H1 (cell line): ENCODE measurements at regions not wholly inside any gene's neighbourhood (a gene's known extent, or its start where the extent isn't known, plus 50 kb on each side); places are given as distances from the start of the nearest gene placed in this dataset.

ENCODE experiments used
- CTCF ChIA-PET: fragments of 300-600 bp; sonication (Branson Sonifier 250); formaldehyde crosslinking; loops from one replicate; lab custom pipeline; 2021; ENCODE audit not compliant: partially characterized antibody; lab: Charles Lee
- POLR2A ChIA-PET: fragments of 300-600 bp; sonication (Branson Sonifier 250); formaldehyde crosslinking; loops from one replicate; lab custom pipeline; 2021; ENCODE audit warnings: inconsistent platforms; ENCODE audit not compliant: partially characterized antibody; lab: Charles Lee
- DNase-seq, 2 experiments: peaks; one replicate each; pipeline versions ENCODE4 v3.0.0 to v3.0.0-alpha.2; 2010 to 2022; ENCODE audit warnings: low spot score in 2 of 2, low read depth in 1 of 2, mixed read lengths in 1 of 2
- FAIRE-seq: peaks from 2 replicates; lab custom pipeline; 2011; peaks lifted over from hg19 to GRCh38; lab: Jason Lieb, UNC
- H2AFZ ChIP-seq: 2 replicates; pipeline ENCODE4 v1.8.1; 2012; ENCODE audit warnings: low read length, inconsistent platforms
- H2AK5ac ChIP-seq: 2 replicates; pipeline ENCODE4 v1.6.1; 2013; ENCODE audit warnings: low read depth, low read length
- H2BK120ac ChIP-seq: replicated peaks from 2 replicates; pipeline ENCODE3; 2013; ENCODE audit warnings: low read depth, low read length, inconsistent platforms
- H2BK12ac ChIP-seq: 2 replicates; pipeline ENCODE4 v1.6.1; 2013; ENCODE audit warnings: low read depth, low read length
- H2BK15ac ChIP-seq: 2 replicates; pipeline ENCODE4 v1.6.1; 2013; ENCODE audit warnings: low read length
- H2BK20ac ChIP-seq: 2 replicates; pipeline ENCODE4 v1.6.1; 2013; ENCODE audit warnings: low read length
- H2BK5ac ChIP-seq: 2 replicates; pipeline ENCODE4 v1.6.1; 2013; ENCODE audit warnings: low read depth, low read length
- H3K14ac ChIP-seq: 2 replicates; pipeline ENCODE4 v1.6.1; 2013; ENCODE audit warnings: inconsistent platforms; ENCODE audit not compliant: insufficient read length
- H3K18ac ChIP-seq: 2 replicates; pipeline ENCODE4 v1.6.1; 2013; ENCODE audit warnings: low read length; ENCODE audit errors: extremely low read depth
- H3K23ac ChIP-seq: 2 replicates; pipeline ENCODE4 v1.6.1; 2013; ENCODE audit warnings: inconsistent platforms; ENCODE audit not compliant: insufficient read length
- H3K23me2 ChIP-seq: 2 replicates; pipeline ENCODE4 v1.6.1; 2013; ENCODE audit warnings: low read depth, low read length
- H3K27ac ChIP-seq: 2 replicates; pipeline ENCODE4 v1.6.1; 2011; ENCODE audit warnings: low read depth, low read length, inconsistent platforms
- H3K27me3 ChIP-seq, 4 experiments: replicated peaks in 1 of 4; 1 replicate in 1 of 4; 2 replicates in 3 of 4; pipeline versions ENCODE4 v1.6.1 to v1.8.1; 2011 to 2013; ENCODE audit warnings: low read length in 3 of 4, mild to moderate bottlenecking in 3 of 4, inconsistent platforms in 2 of 4, mixed read lengths in 2 of 4, moderate library complexity in 1 of 4; ENCODE audit not compliant: control insufficient read depth in 3 of 4, insufficient read depth in 3 of 4; ENCODE audit errors: extremely low read depth in 1 of 4
- H3K36me3 ChIP-seq, 4 experiments: 2 replicates each; pipeline versions ENCODE4 v1.6.1 to v1.8.1; 2011 to 2013; ENCODE audit warnings: mild to moderate bottlenecking in 4 of 4, low read length in 3 of 4, moderate library complexity in 2 of 4, control low read depth in 1 of 4, inconsistent platforms in 1 of 4; ENCODE audit not compliant: insufficient read depth in 4 of 4, control insufficient read depth in 2 of 4
- H3K4ac ChIP-seq: replicated peaks from 2 replicates; pipeline ENCODE3; 2013; ENCODE audit warnings: low read length, low read depth, mixed read lengths, inconsistent platforms; ENCODE audit not compliant: insufficient read length
- H3K4me1 ChIP-seq, 4 experiments: replicated peaks in 1 of 4; 1 replicate in 1 of 4; 2 replicates in 3 of 4; pipeline versions ENCODE4 v1.6.1 to v1.8.1; 2011 to 2013; ENCODE audit warnings: low read length in 3 of 4, inconsistent platforms in 2 of 4, mixed read lengths in 1 of 4; ENCODE audit not compliant: insufficient read depth in 4 of 4, control insufficient read depth in 3 of 4
- H3K4me2 ChIP-seq, 2 experiments: 2 replicates each; pipeline versions ENCODE4 v1.6.1 to v1.8.1; 2011 to 2013; ENCODE audit warnings: low read depth in 2 of 2, low read length in 2 of 2, control low read depth in 1 of 2, inconsistent platforms in 1 of 2, mild to moderate bottlenecking in 1 of 2; ENCODE audit not compliant: insufficient read depth in 1 of 2
- H3K4me3 ChIP-seq, 4 experiments: fragments of 200-600, 300-600 bp in 1 of 4; sonication (generic), shearing (Covaris generic), sonication (Bioruptor Twin) in 1 of 4; 2 replicates each; pipeline versions ENCODE4 v1.5.1 to v1.8.1; 2011 to 2016; ENCODE audit warnings: low read length in 4 of 4, low read depth in 3 of 4, control low read depth in 2 of 4, inconsistent platforms in 2 of 4, mild to moderate bottlenecking in 2 of 4, mixed read lengths in 1 of 4, moderate library complexity in 1 of 4; ENCODE audit not compliant: insufficient read depth in 2 of 4; ENCODE audit errors: extremely low read depth in 1 of 4
- H3K56ac ChIP-seq: replicated peaks from 2 replicates; pipeline ENCODE3; 2013; ENCODE audit warnings: low read depth, mild to moderate bottlenecking, mixed read lengths, low read length, inconsistent platforms; ENCODE audit not compliant: insufficient read length
- H3K79me1 ChIP-seq: 2 replicates; pipeline ENCODE4 v1.6.1; 2013; ENCODE audit warnings: low read depth, low read length, control low read depth
- H3K79me2 ChIP-seq, 2 experiments: 2 replicates each; pipeline versions ENCODE4 v1.6.1 to v1.8.1; 2012 to 2013; ENCODE audit warnings: low read length in 2 of 2, mild to moderate bottlenecking in 2 of 2, inconsistent platforms in 1 of 2; ENCODE audit not compliant: insufficient read depth in 2 of 2, control insufficient read depth in 1 of 2
- H3K9ac ChIP-seq, 4 experiments: replicated peaks in 1 of 4; 1 replicate in 1 of 4; 2 replicates in 3 of 4; pipeline versions ENCODE4 v1.6.1 to v1.8.1; 2011 to 2013; ENCODE audit warnings: low read depth in 3 of 4, low read length in 3 of 4, control low read depth in 2 of 4, mild to moderate bottlenecking in 2 of 4, moderate library complexity in 2 of 4, inconsistent platforms in 1 of 4; ENCODE audit errors: extremely low read depth in 1 of 4
- H3K9me3 ChIP-seq, 2 experiments: 2 replicates each; pipeline versions ENCODE4 v1.6.1 to v1.8.1; 2012 to 2013; ENCODE audit warnings: mild to moderate bottlenecking in 2 of 2, moderate library complexity in 2 of 2, control low read depth in 1 of 2, inconsistent platforms in 1 of 2, low read depth in 1 of 2, low read length in 1 of 2, mixed read lengths in 1 of 2; ENCODE audit not compliant: insufficient read depth in 2 of 2
- H4K20me1 ChIP-seq, 2 experiments: replicated peaks in 1 of 2; 2 replicates each; pipeline versions ENCODE3 to v1.8.1; 2011 to 2013; ENCODE audit warnings: inconsistent platforms in 2 of 2, low read length in 2 of 2, mild to moderate bottlenecking in 1 of 2; ENCODE audit not compliant: insufficient read depth in 2 of 2, control insufficient read depth in 1 of 2
- H4K5ac ChIP-seq: 2 replicates; pipeline ENCODE4 v1.6.1; 2013; ENCODE audit warnings: low read length, low read depth, mixed read lengths, inconsistent platforms; ENCODE audit not compliant: insufficient read length
- H4K8ac ChIP-seq: 2 replicates; pipeline ENCODE4 v1.8.0; 2013; ENCODE audit warnings: mild to moderate bottlenecking, moderate library complexity, low read length, inconsistent platforms; ENCODE audit not compliant: insufficient read depth; ENCODE audit errors: extremely low read depth
- H4K91ac ChIP-seq: replicated peaks from 2 replicates; pipeline ENCODE3; 2013; ENCODE audit warnings: low read length, mixed read lengths, inconsistent platforms; ENCODE audit not compliant: insufficient read length
- ASH2L ChIP-seq: fragments of 200-600, 300-600 bp; sonication (generic); IDR thresholded peaks from one replicate; pipeline ENCODE4 v1.7.1; 2017; ENCODE audit warnings: low read length
- CBX5 ChIP-seq: fragments of 300-800, 300-1000 bp; sonication (generic); IDR thresholded peaks from 2 replicates; pipeline ENCODE4 v1.7.1; 2016; ENCODE audit warnings: antibody characterized with exemption, low read length, low read depth
- CTBP2 ChIP-seq: IDR thresholded peaks from 2 replicates; pipeline ENCODE4 v1.7.0; 2011; ENCODE audit warnings: borderline replicate concordance, mild to moderate bottlenecking, moderate library complexity, mixed read lengths, low read length; ENCODE audit not compliant: insufficient read depth, insufficient read length
- POLR2AphosphoS5 ChIP-seq: IDR thresholded peaks from 2 replicates; pipeline ENCODE4 v1.6.1; 2011; ENCODE audit warnings: low read depth, low read length
- YY1 ChIP-seq: IDR thresholded peaks from 2 replicates; pipeline ENCODE4 v1.6.1; 2011; ENCODE audit warnings: low read depth, mild to moderate bottlenecking, low read length
- WGBS, 2 experiments: shearing (Covaris generic) in 1 of 2; methylation state at CpG; one replicate each; pipeline versions ENCODE4 v1.1.6 to v1.1.7; 2013 to 2015; ENCODE audit warnings: low lambda C conversion rate in 2 of 2, mixed read lengths in 2 of 2, inconsistent platforms in 1 of 2, low coverage in 1 of 2, missing lambda C conversion rate in 1 of 2; ENCODE audit not compliant: insufficient replicate concordance in 2 of 2, insufficient coverage in 1 of 2, insufficient read length in 1 of 2; ENCODE audit errors: extremely low coverage in 1 of 2, missing lambda C conversion rate in 1 of 2; 5-methylcytosine and 5-hydroxymethylcytosine counted together

- Histone ChIP-seq H3K56ac (no peak overlapping the region), H3K18ac (no peak overlapping the region), H3K14ac (no peak overlapping the region), H4K8ac (no peak overlapping the region), H2BK12ac (no peak overlapping the region), H3K4ac (no peak overlapping the region), H2AK5ac (no peak overlapping the region), H4K5ac (no peak overlapping the region), H3K36me3 (no peaks in the 10 kb centered on the region), H3K23me2 (no peaks in the 10 kb centered on the region), H3K79me2 (no peaks in the 10 kb centered on the region), H4K20me1 (no peaks in the 10 kb centered on the region), H3K27me3 (no peaks in the 10 kb centered on the region), H3K4me1 (no peaks in the 10 kb centered on the region), H3K23ac (no peak overlapping the region), H3K27ac (no peak overlapping the region), H2BK15ac (no peak overlapping the region), H2BK5ac (no peak overlapping the region), H3K9ac (no peak overlapping the region), H2BK20ac (no peak overlapping the region), H2AFZ (no peak overlapping the region), H3K4me3 (no peak overlapping the region), H3K4me2 (no peak overlapping the region), H2BK120ac (no peak overlapping the region), H3K79me1 (no peaks in the 10 kb centered on the region), H3K9me3 (no peaks in the 10 kb centered on the region), H4K91ac (no peak overlapping the region)
- DNase-seq (no peak), FAIRE-seq (no peak)
- WGBS, 2 experiments, result 78% methylated on average over 1 of the region's 1 CpG; no CpG with 5 or more reads in 1 of the 2 experiments
- CTCF ChIA-PET, result no interaction called here
- TF ChIP-seq CBX5 (no peak), POLR2AphosphoS5 (no peak), YY1 (no peak), ASH2L (no peak), CTBP2 (no peak)
- POLR2A ChIA-PET, result no interaction called here
Observed at GRCh38 chr7:125431349-125431748, 501.7 kb upstream of the POT1 start.
